Parathyroid adenoma (tissue), 2 donors: ENCODE measurements at regions not wholly inside any gene's neighbourhood (a gene's known extent, or its start where the extent isn't known, plus 50 kb on each side); places are given as distances from the start of the nearest gene placed in this dataset.

Experiments used
- H2AFZ ChIP-seq: fragments of 300-600 bp; sonication (generic); one replicate; pipeline ENCODE4 v1.7.0; 2017; ENCODE audit warnings: antibody characterized with exemption, mild to moderate bottlenecking
- H3K27ac ChIP-seq: fragments of 300-600 bp; sonication (generic); one replicate; pipeline ENCODE4 v1.7.0; 2017
- H3K27me3 ChIP-seq: fragments of 300-600 bp; sonication (generic); one replicate; pipeline ENCODE4 v1.7.0; 2017; ENCODE audit warnings: low read length; ENCODE audit not compliant: control insufficient read depth, insufficient read depth
- H3K36me3 ChIP-seq: fragments of 300-600 bp; sonication (generic); one replicate; pipeline ENCODE4 v1.7.0; 2017; ENCODE audit warnings: low read length; ENCODE audit not compliant: control insufficient read depth, insufficient read depth
- H3K4me1 ChIP-seq: fragments of 300-600 bp; sonication (generic); one replicate; pipeline ENCODE4 v1.7.0; 2017; ENCODE audit warnings: control low read depth
- H3K4me2 ChIP-seq: fragments of 300-600 bp; sonication (generic); one replicate; pipeline ENCODE4 v1.7.0; 2017; ENCODE audit warnings: low read length
- H3K4me3 ChIP-seq: fragments of 300-600 bp; sonication (generic); one replicate; pipeline ENCODE4 v1.7.0; 2017; ENCODE audit warnings: low read depth, low read length
- H3K79me2 ChIP-seq: fragments of 300-600 bp; sonication (generic); one replicate; pipeline ENCODE4 v1.7.0; 2017; ENCODE audit warnings: control low read depth
- H3K9ac ChIP-seq: fragments of 300-600 bp; sonication (generic); one replicate; pipeline ENCODE4 v1.7.0; 2017; ENCODE audit warnings: mild to moderate bottlenecking
- H3K9me3 ChIP-seq: fragments of 300-600 bp; sonication (generic); one replicate; pipeline ENCODE4 v1.7.0; 2017; ENCODE audit warnings: low read length; ENCODE audit not compliant: control insufficient read depth
- TF ChIP-seq, protein P1 (sequence below): fragments of 300-600 bp; sonication (generic); IDR thresholded peaks from one replicate; pipeline ENCODE4 v1.7.0; 2017; ENCODE audit warnings: antibody characterized with exemption, mild to moderate bottlenecking
- donor health status: primary hyperparathyroidism.

DNA sequence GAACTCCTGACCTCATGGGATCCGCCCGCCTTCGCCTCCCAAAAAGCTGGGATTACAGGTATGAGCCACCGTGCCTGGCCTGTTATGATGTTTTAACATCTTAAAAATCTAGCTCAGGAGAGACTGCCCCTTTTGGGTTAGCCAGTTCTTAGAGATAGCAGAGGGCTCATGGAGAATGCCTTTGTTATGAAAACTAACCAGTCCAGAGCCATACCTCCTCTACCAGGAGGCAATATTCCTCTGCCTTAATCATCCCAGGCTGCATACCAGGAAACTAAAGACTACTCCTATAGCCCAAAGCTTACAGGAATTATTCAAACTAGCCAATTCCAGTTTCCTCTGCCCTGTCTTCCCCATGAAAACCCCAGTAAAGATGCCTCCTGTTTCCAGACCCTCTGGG is 96.0 kb upstream of the MDM1 start:
- Histone ChIP-seq H3K36me3 (no peaks in the 10 kb centered on the region), H2AFZ (no peak overlapping the region), H3K4me1 (no peaks in the 10 kb centered on the region), H3K79me2 (no peaks in the 10 kb centered on the region), H3K27me3 (no peaks in the 10 kb centered on the region), H3K4me3 (no peak overlapping the region), H3K27ac (no peak overlapping the region), H3K9ac (no peak overlapping the region), H3K9me3 (no peaks in the 10 kb centered on the region), H3K4me2 (no peak overlapping the region)
- TF ChIP-seq, protein P1, sequence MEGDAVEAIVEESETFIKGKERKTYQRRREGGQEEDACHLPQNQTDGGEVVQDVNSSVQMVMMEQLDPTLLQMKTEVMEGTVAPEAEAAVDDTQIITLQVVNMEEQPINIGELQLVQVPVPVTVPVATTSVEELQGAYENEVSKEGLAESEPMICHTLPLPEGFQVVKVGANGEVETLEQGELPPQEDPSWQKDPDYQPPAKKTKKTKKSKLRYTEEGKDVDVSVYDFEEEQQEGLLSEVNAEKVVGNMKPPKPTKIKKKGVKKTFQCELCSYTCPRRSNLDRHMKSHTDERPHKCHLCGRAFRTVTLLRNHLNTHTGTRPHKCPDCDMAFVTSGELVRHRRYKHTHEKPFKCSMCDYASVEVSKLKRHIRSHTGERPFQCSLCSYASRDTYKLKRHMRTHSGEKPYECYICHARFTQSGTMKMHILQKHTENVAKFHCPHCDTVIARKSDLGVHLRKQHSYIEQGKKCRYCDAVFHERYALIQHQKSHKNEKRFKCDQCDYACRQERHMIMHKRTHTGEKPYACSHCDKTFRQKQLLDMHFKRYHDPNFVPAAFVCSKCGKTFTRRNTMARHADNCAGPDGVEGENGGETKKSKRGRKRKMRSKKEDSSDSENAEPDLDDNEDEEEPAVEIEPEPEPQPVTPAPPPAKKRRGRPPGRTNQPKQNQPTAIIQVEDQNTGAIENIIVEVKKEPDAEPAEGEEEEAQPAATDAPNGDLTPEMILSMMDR = no peak

DNA sequence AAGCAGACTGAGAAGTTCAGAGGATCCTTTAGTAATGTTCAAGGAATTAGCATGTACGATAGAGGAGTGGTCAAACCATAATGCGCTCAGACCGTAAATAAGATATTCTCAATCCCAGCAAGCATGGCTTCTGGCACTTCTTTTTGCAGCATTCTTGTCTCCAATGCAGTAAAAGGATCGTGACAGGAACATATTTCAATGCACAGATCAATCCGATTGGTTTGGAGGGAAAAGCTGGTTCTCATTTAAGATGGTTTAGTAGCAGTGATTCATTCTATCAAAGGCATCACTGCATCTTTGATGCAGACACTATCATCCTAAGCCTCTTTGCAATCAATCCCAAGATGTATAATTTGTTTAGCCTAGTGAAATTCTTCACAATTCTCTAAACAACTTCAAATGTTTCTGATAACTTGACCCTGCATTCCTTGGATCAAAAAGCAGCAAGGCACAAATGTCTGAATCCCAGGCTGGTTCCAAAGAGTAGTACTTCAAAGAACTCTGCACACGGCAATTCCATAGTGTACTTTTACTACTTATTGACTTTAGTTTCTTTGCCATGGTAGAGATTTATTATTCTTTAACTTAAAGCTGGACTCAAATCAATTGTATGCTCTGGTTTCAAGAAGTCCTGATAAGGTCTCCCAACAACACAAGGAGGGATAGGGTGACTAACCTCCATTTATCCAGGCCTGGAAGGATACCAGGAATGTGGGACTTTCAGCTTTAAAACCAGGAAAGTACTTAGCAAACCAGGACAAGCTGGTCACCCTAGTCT is 96.8 kb upstream of the MDM1 start:
- TF ChIP-seq, protein P1 = no peak
- no peak overlapping the region for H3K4me2 ChIP-seq
- no peaks in the 10 kb centered on the region for H3K36me3 ChIP-seq

GRCh38 chr12:68429696-68430095 is 97.5 kb upstream of the MDM1 start:
- Histone ChIP-seq H3K4me2 (no peak overlapping the region), H3K4me1 (no peaks in the 10 kb centered on the region), H3K9me3 (no peaks in the 10 kb centered on the region), H2AFZ (no peak overlapping the region), H3K4me3 (no peak overlapping the region), H3K27me3 (no peaks in the 10 kb centered on the region), H3K9ac (no peak overlapping the region), H3K79me2 (no peaks in the 10 kb centered on the region), H3K27ac (no peak overlapping the region), H3K36me3 (no peaks in the 10 kb centered on the region)
- TF ChIP-seq, protein P1 = no peak

More for the DNA sequence above, 96.8 kb upstream of the MDM1 start:
- Histone ChIP-seq H3K4me3 (no peak overlapping the region), H3K9me3 (no peaks in the 10 kb centered on the region), H3K9ac (no peak overlapping the region), H3K27ac (no peak overlapping the region), H2AFZ (no peak overlapping the region), H3K27me3 (no peaks in the 10 kb centered on the region), H3K79me2 (no peaks in the 10 kb centered on the region), H3K4me1 (no peaks in the 10 kb centered on the region)

DNA sequence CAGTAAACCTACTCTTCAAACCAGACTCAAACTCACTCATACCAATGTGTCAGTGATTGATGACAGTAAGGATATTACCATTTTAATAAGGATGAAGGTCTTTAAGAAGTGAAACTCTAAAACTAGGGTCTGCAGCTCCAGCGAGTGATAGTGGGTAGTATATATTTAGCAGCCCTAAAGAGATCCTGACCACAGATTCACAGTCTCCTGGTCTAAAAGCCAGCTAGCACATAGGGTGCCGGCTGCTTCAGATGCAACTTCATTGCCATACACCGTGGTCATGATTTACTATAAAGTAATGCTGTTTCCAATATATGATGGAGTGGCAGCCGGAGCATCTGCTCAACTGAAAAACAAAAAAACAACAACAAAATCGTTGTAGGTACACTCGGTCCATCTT is 99.6 kb upstream of the MDM1 start:
- Histone ChIP-seq H3K79me2 (no peaks in the 10 kb centered on the region), H3K27me3 (no peaks in the 10 kb centered on the region), H3K4me3 (no peak overlapping the region), H3K36me3 (no peaks in the 10 kb centered on the region), H3K4me1 (no peaks in the 10 kb centered on the region), H3K9ac (no peak overlapping the region), H3K9me3 (no peaks in the 10 kb centered on the region), H3K4me2 (no peak overlapping the region), H3K27ac (no peak overlapping the region), H2AFZ (no peak overlapping the region)
- TF ChIP-seq, protein P1 = no peak

GRCh38 chr12:68432622-68433021 is 100.5 kb upstream of the MDM1 start:
- Histone ChIP-seq H3K4me1 (no peaks in the 10 kb centered on the region), H3K9me3 (no peaks in the 10 kb centered on the region), H3K9ac (no peak overlapping the region), H2AFZ (no peak overlapping the region), H3K4me2 (no peak overlapping the region), H3K27ac (no peak overlapping the region), H3K4me3 (no peak overlapping the region), H3K36me3 (no peaks in the 10 kb centered on the region), H3K79me2 (no peaks in the 10 kb centered on the region), H3K27me3 (no peaks in the 10 kb centered on the region)
- TF ChIP-seq, protein P1 = no peak
